H1 (cell line): ENCODE measurements at regions not wholly inside any gene's neighbourhood (a gene's known extent, or its start where the extent isn't known, plus 50 kb on each side); places are given as distances from the start of the nearest gene placed in this dataset.

ENCODE experiments used
- CHD7 ChIP-seq: fragments of 300-600 bp; sonication (generic); IDR thresholded peaks from 2 replicates; pipeline ENCODE4 v1.7.1; 2012; ENCODE audit warnings: low read length, moderate library complexity, mild to moderate bottlenecking, inconsistent platforms; ENCODE audit not compliant: insufficient replicate concordance

- no peak for TF ChIP-seq CHD7
- TF ChIP-seq, all 59 proteins: peak for 0
Observed at GRCh38 chr2:180227461-180227860, 220.4 kb upstream of the CWC22 start (continued).
